NCI-H187 treated with DMSO at 0.1 percent for 48 hours (cell line): ENCODE measurements at regions not wholly inside any gene's neighbourhood (a gene's known extent, or its start where the extent isn't known, plus 50 kb on each side); places are given as distances from the start of the nearest gene placed in this dataset.
"Not testable (repeated sequence)": the region's sequence is repeated elsewhere in the genome, so short reads cannot be mapped to it uniquely, and the experiment has no call there.

Experiments
- DNase-seq: peaks from one replicate; lab custom pipeline; 2025; lab: John Stamatoyannopoulos, UW

GRCh38 chr6:140445474-140446004 lies 1071.1 kb upstream of the CITED2 start:
- no peak for DNase-seq

GRCh38 chr6:140443112-140443511 lies 1068.7 kb upstream of the CITED2 start:
- DNase-seq, result not testable (repeated sequence)

- no peak for DNase-seq
Observed at GRCh38 chr6:140441256-140441655, 1066.8 kb upstream of the CITED2 start.

GRCh38 chr6:140440223-140440835 lies 1065.9 kb upstream of the CITED2 start:
- no peak for DNase-seq

GRCh38 chr6:140438346-140438735 lies 1063.9 kb upstream of the CITED2 start:
- no peak for DNase-seq

- DNase-seq, result no peak
Observed at GRCh38 chr6:140437619-140438345, 1063.3 kb upstream of the CITED2 start.

GRCh38 chr6:140436023-140436811 lies 1061.8 kb upstream of the CITED2 start:
- no peak for DNase-seq

- DNase-seq, result no peak
Observed at GRCh38 chr6:140434761-140435160, 1060.3 kb upstream of the CITED2 start.

- no peak for DNase-seq
Observed at GRCh38 chr6:140433072-140433471, 1058.6 kb upstream of the CITED2 start.

GRCh38 chr6:140427842-140428241 lies 1053.4 kb upstream of the CITED2 start:
- no peak for DNase-seq

GRCh38 chr6:140414966-140415620 lies 1040.6 kb upstream of the CITED2 start:
- DNase-seq, result no peak

- no peak for DNase-seq
Observed at GRCh38 chr6:140403020-140403419, 1028.6 kb upstream of the CITED2 start.

- DNase-seq, result no peak
Observed at GRCh38 chr6:140401761-140402160, 1027.3 kb upstream of the CITED2 start.

GRCh38 chr6:140398076-140398475 lies 1023.6 kb upstream of the CITED2 start:
- no peak for DNase-seq

- DNase-seq, result no peak
Observed at GRCh38 chr6:140397106-140397505, 1022.7 kb upstream of the CITED2 start.

GRCh38 chr6:140393665-140394540 lies 1019.5 kb upstream of the CITED2 start:
- DNase-seq, result no peak

GRCh38 chr6:140388815-140389214 lies 1014.4 kb upstream of the CITED2 start:
- no peak for DNase-seq

GRCh38 chr6:140388192-140388802 lies 1013.8 kb upstream of the CITED2 start:
- no peak for DNase-seq

- DNase-seq, result no peak
Observed at GRCh38 chr6:140385679-140386078, 1011.2 kb upstream of the CITED2 start.

GRCh38 chr6:140382355-140382754 lies 1007.9 kb upstream of the CITED2 start:
- no peak for DNase-seq
